Tibial artery (tissue), 4 donors: ENCODE measurements at regions not wholly inside any gene's neighbourhood (a gene's known extent, or its start where the extent isn't known, plus 50 kb on each side); places are given as distances from the start of the nearest gene placed in this dataset.

Source experiments
- DNase-seq, 2 donors: peaks; one replicate each; pipeline ENCODE4 v3.0.0-alpha.2; 2019
- H3K27ac ChIP-seq, 2 donors: fragments of 200-600 bp; sonication (generic) in 1 of 2; 1 replicate in 1 of 2; 2 replicates in 1 of 2; pipeline ENCODE4 v1.5.1; 2018 to 2019; ENCODE audit warnings: mild to moderate bottlenecking in 1 of 2
- H3K27me3 ChIP-seq, 2 donors: fragments of 200-600 bp; sonication (generic) in 1 of 2; one replicate each; pipeline versions ENCODE4 v1.5.1 to v1.6.0; 2016 to 2019
- H3K36me3 ChIP-seq, 3 donors: fragments of 200-600 bp; sonication (generic) in 2 of 3; one replicate each; pipeline ENCODE4 v1.5.1; 2016 to 2019; ENCODE audit warnings: mild to moderate bottlenecking in 2 of 3
- H3K4me1 ChIP-seq, 4 donors: fragments of 200-600 bp; sonication (generic) in 2 of 4; 1 replicate in 3 of 4; 2 replicates in 1 of 4; pipeline ENCODE4 v1.5.1; 2016 to 2019
- H3K4me3 ChIP-seq, 2 donors: fragments of 200-600 bp; sonication (generic) in 1 of 2; 1 replicate in 1 of 2; 2 replicates in 1 of 2; pipeline ENCODE4 v1.5.1; 2018 to 2019; ENCODE audit warnings: mild to moderate bottlenecking in 2 of 2
- H3K9me3 ChIP-seq, 3 donors: fragments of 200-600 bp; sonication (generic) in 1 of 3; one replicate each; pipeline ENCODE4 v1.5.1; 2016 to 2019
- intact Hi-C: fragments of 100-400 bp; cut with DNase I; formaldehyde crosslinking; loops from one replicate; pipeline ENCODE4 v1.15.0; 2023; ENCODE audit warnings: low total_unique reads
- TF ChIP-seq, protein P1 (sequence below), 2 experiments: fragments of 200-600 bp in 1 of 2; fragments of 450-650 bp in 1 of 2; IDR thresholded peaks; one replicate each; pipeline ENCODE4 v1.5.1; 2017 to 2019; ENCODE audit warnings: antibody characterized with exemption in 2 of 2, mild to moderate bottlenecking in 1 of 2, moderate library complexity in 1 of 2

DNA sequence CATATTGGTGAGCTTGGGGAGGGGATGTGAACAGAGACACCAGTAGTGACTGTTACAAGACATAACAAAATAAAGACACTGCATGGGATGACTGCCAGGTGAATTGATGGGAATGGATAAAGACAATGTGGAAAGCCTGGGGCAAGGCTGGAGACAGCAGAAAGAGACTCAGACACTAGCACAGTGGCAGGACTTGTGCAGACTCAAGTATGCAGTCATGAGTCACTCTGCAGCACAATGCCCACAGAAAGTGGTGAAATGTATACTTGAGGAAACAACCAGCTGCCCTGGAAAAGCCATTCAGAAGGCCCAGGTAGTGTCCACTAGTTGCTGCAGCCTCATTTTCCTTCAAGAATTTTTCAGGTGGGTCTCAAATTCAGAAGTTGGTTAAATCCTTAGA lies 452.3 kb downstream of the MID1IP1 start:
- Histone ChIP-seq H3K4me1 (no peaks in the 10 kb centered on the region), H3K9me3 (no peaks in the 10 kb centered on the region), H3K4me3 (no peak overlapping the region), H3K36me3 (no peaks in the 10 kb centered on the region), H3K27me3 (no peaks in the 10 kb centered on the region), H3K27ac (no peak overlapping the region)
- intact Hi-C loops: no loop called here
- TF ChIP-seq, protein P1, sequence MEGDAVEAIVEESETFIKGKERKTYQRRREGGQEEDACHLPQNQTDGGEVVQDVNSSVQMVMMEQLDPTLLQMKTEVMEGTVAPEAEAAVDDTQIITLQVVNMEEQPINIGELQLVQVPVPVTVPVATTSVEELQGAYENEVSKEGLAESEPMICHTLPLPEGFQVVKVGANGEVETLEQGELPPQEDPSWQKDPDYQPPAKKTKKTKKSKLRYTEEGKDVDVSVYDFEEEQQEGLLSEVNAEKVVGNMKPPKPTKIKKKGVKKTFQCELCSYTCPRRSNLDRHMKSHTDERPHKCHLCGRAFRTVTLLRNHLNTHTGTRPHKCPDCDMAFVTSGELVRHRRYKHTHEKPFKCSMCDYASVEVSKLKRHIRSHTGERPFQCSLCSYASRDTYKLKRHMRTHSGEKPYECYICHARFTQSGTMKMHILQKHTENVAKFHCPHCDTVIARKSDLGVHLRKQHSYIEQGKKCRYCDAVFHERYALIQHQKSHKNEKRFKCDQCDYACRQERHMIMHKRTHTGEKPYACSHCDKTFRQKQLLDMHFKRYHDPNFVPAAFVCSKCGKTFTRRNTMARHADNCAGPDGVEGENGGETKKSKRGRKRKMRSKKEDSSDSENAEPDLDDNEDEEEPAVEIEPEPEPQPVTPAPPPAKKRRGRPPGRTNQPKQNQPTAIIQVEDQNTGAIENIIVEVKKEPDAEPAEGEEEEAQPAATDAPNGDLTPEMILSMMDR (IDR thresholded peaks at IDR 0.05): no peak
- no peak for DNase-seq

DNA sequence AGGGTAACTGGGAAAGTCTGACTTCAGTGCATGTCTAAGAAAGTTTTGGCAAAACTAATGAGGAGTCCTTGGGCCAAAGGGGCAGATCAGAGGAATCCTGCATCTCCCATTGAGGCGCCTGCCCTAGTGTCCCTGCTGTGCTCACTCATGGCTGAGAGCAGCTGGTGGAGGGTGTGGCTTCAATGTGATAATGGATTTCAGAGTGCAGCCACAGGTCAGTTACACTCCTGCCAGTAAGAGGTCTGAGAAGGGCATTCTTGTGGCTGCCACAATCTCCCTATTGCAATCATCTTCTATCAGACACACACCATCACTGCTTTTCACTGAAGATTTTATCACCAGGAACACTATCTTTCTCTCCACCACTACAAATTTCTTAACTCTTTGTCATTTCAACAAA lies 457.1 kb downstream of the MID1IP1 start:
- Histone ChIP-seq H3K4me1 (no peaks in the 10 kb centered on the region), H3K36me3 (no peaks in the 10 kb centered on the region), H3K4me3 (no peak overlapping the region), H3K27ac (no peak overlapping the region), H3K9me3 (no peaks in the 10 kb centered on the region), H3K27me3 (no peaks in the 10 kb centered on the region)
- TF ChIP-seq, protein P1 (IDR thresholded peaks at IDR 0.05): no peak
- intact Hi-C loops: no loop called here
- no peak for DNase-seq

- Histone ChIP-seq H3K27me3 (no peaks in the 10 kb centered on the region), H3K4me1 (no peaks in the 10 kb centered on the region), H3K36me3 (no peaks in the 10 kb centered on the region), H3K4me3 (no peak overlapping the region), H3K27ac (no peak overlapping the region), H3K9me3 (peaks cover 0 to 11% (median 4%) of the 10 kb centered on the region in 3 donors)
- no peak for DNase-seq
- intact Hi-C loops: no loop called here
- TF ChIP-seq, protein P1 (IDR thresholded peaks at IDR 0.05): no peak
Observed at GRCh38 chrX:39260965-39261364, 459.7 kb downstream of the MID1IP1 start.

DNA sequence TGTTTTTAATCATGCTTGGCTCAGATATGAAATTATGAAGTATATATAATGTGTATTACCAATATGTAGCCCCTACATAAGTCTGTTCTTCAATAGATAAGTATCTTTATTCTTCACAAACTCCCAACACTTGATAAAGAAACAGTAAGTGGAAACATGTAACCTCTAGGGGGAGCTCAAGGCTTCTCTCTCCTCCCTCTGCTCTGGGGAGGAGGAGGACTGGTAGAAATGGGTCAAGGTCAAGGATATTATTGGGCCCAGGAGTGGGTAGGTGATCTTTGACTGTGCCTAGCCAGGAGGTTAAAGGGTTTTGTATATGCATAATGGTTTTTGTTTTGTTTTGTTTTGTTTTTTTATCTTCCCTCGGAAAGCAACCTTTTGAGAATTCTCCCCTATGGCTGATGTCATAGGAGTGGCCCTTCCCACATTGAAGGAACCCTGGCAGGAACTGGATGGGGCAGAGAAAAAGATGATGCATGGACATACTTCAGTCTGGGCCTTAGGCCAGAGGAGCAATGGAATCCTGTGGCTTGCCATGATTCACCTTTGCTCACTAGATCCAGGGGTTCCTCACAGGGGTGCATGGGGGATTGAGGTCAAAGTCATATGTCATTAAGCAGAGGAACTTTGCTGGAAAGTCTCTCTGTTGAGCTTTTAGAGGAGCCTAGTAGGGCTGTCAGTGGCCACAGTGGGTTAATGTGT lies 460.3 kb downstream of the MID1IP1 start:
- TF ChIP-seq, protein P1 (IDR thresholded peaks at IDR 0.05): peak; percentile 35 to 42
- no peaks in the 10 kb centered on the region for H3K27me3 ChIP-seq
- no peaks in the 10 kb centered on the region for H3K4me1 ChIP-seq
- no peak overlapping the region for H3K4me3 ChIP-seq
- H3K9me3 ChIP-seq: peaks cover 0 to 11% (median 4%) of the 10 kb centered on the region in 3 donors
- intact Hi-C loops: no loop called here
- H3K27ac ChIP-seq: no peak overlapping the region
- H3K36me3 ChIP-seq: no peaks in the 10 kb centered on the region
- DNase-seq: no peak

GRCh38 chrX:39262641-39263040 lies 461.4 kb downstream of the MID1IP1 start:
- Histone ChIP-seq H3K27me3 (no peaks in the 10 kb centered on the region), H3K9me3 (peaks cover 0 to 11% (median 4%) of the 10 kb centered on the region in 3 donors), H3K4me1 (no peaks in the 10 kb centered on the region), H3K4me3 (no peak overlapping the region), H3K36me3 (no peaks in the 10 kb centered on the region), H3K27ac (no peak overlapping the region)
- DNase-seq: no peak
- TF ChIP-seq, protein P1 (IDR thresholded peaks at IDR 0.05): no peak
- intact Hi-C loops: no loop called here
